Breast epithelium (tissue), 3 donors: ENCODE measurements at regions not wholly inside any gene's neighbourhood (a gene's known extent, or its start where the extent isn't known, plus 50 kb on each side); places are given as distances from the start of the nearest gene placed in this dataset.

Source experiments
- POLR2A ChIP-seq: fragments of 450-650 bp; IDR thresholded peaks from one replicate; pipeline ENCODE4 v1.6.1; 2016; ENCODE audit warnings: antibody characterized with exemption, mild to moderate bottlenecking, moderate library complexity
- POLR2AphosphoS5 ChIP-seq, 3 donors: sonication (generic); formaldehyde crosslinking; IDR thresholded peaks; one replicate each; pipeline ENCODE4 v1.6.1; 2017; ENCODE audit warnings: antibody characterized with exemption in 3 of 3

DNA sequence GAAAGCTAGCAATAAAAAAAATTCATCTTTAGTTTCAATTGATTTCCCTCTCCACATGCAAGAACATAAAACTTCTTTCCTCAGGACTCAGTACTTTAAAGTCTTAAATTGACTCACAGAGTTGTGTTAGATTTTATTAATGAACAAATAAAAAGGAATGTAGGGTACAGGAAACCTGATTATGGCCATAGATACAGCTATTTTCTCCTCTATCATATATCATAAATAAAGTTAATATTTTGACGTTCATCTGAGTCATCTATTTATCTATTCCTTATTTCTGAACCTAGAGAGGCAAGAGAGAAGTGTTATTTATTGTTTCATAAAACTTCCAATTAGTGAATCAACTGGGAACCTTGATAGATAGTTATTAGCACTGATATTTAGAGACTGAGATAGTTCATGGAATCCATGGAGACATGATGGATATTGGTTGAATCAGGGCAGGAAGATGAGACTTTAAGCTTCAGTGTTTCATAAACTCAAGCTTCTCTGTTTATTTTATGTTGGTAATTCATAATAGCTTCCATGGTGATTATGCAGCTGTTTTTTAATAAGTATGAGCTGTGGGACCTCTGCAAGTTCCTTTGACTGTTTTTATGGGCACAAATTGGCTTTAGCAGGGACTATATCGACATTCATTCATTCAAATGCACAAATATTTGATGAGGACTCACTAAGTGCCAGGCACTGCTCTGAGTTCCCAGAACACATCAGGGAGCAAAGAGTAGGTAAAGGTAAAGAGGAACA lies 143.5 kb upstream of the TGFBR2 start:
- TF ChIP-seq POLR2A (no peak), POLR2AphosphoS5 (IDR thresholded peaks at IDR 0.05) (no peak)
